Adrenal gland (tissue), 9 donors: ENCODE measurements at regions not wholly inside any gene's neighbourhood (a gene's known extent, or its start where the extent isn't known, plus 50 kb on each side); places are given as distances from the start of the nearest gene placed in this dataset.

Experiments
- DNase-seq, 7 donors: peaks; one replicate each; pipeline ENCODE4 v3.0.0-alpha.2; 2019 to 2020
- H3K27ac ChIP-seq, 5 donors: fragments of 200-600 bp; sonication (generic) in 4 of 5; 1 replicate in 3 of 5; 2 replicates in 2 of 5; pipeline versions ENCODE4 v1.5.1 to v1.8.0; 2016 to 2020; ENCODE audit warnings: mild to moderate bottlenecking in 1 of 5
- H3K27me3 ChIP-seq: fragments of 200-600 bp; 2 replicates; pipeline ENCODE4 v1.8.0; 2021
- H3K36me3 ChIP-seq, 2 donors: fragments of 200-600 bp; replicated peaks in 1 of 2; 1 replicate in 1 of 2; 2 replicates in 1 of 2; pipeline versions ENCODE4 v1.5.1 to v1.8.0; 2018 to 2022
- H3K4me1 ChIP-seq, 2 donors: fragments of 200-600 bp; replicated peaks in 1 of 2; 1 replicate in 1 of 2; 2 replicates in 1 of 2; pipeline versions ENCODE4 v1.5.1 to v1.8.0; 2018 to 2021
- H3K4me3 ChIP-seq, 4 donors: fragments of 200-600 bp; sonication (generic) in 3 of 4; one replicate each; pipeline ENCODE4 v1.5.1; 2016 to 2018
- H3K9me3 ChIP-seq, 3 donors: fragments of 200-600 bp; sonication (generic) in 1 of 3; replicated peaks in 1 of 3; 1 replicate in 2 of 3; 2 replicates in 1 of 3; pipeline versions ENCODE4 v1.5.1 to v1.8.0; 2016 to 2021
- CTCF ChIP-seq, 6 experiments: fragments of 450-650 bp in 4 of 6; fragments of 200-600 bp in 2 of 6; sonication (generic) in 1 of 6; IDR thresholded peaks; 1 replicate in 5 of 6; 2 replicates in 1 of 6; pipeline versions ENCODE4 v1.5.1 to v1.8.0; 2016 to 2021; ENCODE audit warnings: antibody characterized with exemption in 6 of 6, mild to moderate bottlenecking in 2 of 6, moderate library complexity in 1 of 6
- POLR2A ChIP-seq, 2 donors: fragments of 450-650 bp; IDR thresholded peaks; one replicate each; pipeline ENCODE4 v1.6.1; 2017; ENCODE audit warnings: antibody characterized with exemption in 2 of 2, mild to moderate bottlenecking in 2 of 2, moderate library complexity in 1 of 2
- WGBS, 4 donors: extraction: QIAGEN DNeasy Blood & Tissue Kit in 2 of 4; methylation state at CpG; one replicate each; pipeline versions ENCODE4 v1.1.5 to v1.1.7; 2013 to 2017; 5-methylcytosine and 5-hydroxymethylcytosine counted together
- intact Hi-C, 2 donors: fragments of 100-400 bp; cut with DNase I; formaldehyde crosslinking; loops; one replicate each; pipeline versions ENCODE4 v1.14.1 to v1.15.0; 2022 to 2023
- donor health status: healthy with polysubstance abuse.
- donor health status: Bipolar disorder and iron deficiency.
- donor health status: DM: yes; HTN: yes; CAD: no.
- donor health status: DM: no; HTN: no; CAD: no.
- donor health status: DM: no; HTN: no; CAD: no.

DNA sequence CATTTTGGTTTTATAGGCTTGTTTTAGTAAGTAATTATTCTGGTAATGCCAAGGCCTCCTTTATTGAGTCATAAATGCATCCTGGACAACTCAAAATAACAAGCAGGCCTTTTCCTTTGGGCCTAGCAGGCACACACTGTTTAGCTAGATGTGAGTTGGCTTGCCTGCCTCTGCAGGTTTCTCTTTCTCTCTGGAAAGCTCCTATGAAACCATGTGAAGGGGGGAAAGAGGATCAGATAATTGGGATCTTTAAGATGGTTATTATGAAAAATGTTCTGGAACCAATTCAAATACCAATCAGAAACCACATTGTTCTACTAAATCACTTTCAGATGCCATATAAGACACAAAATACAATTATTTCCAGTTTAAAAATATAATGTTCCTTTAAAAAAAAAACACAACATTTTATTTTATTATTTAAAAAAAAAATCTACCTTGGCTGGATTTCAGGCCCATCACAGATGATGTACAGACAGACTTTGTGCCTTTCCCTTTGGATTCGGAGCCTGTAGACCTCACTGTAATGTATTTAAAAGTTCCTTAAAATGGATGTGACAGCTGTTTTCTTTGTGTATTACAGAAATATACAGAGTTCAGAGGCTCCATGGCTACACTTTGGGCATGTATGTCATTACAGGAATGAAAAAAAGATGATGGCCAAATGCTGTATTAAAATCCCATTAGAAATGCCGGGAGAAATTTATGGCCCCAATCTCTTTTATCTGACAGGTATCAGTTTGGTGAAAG, 80.2 kb downstream of the NTMT2 start:
- H3K27ac ChIP-seq = peak overlapping the region in 2 of 5 donors; percentile 40 to 48
- intact Hi-C loops = no loop called here

DNA sequence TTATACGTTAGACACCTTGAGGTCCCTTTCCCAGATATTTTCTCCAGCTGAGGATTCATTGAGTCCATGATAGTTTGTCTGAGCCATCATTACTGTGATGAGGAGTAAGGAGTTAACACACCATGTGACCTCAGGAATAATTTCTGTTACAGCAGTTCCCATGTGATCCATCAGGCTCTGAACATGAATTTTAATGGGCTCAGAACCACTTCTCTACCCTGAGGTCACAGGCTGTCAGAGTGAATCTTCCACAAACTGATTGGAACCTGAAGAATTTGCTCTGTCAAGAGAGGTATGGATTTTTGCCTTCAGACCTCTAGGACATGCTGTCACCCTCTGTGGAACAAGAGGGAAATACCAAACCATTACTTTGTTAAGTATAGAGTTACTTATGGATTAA, 81.0 kb downstream of the NTMT2 start:
- intact Hi-C loops = no loop called here
- WGBS, 4 donors = 71 to 85% (median 80%) methylated on average over 1 of the region's 1 CpG
- Histone ChIP-seq H3K4me1 (peaks cover 0 to 14% of the 10 kb centered on the region in 2 donors), H3K27ac (no peak overlapping the region), H3K27me3 (no peaks in the 10 kb centered on the region), H3K4me3 (no peak overlapping the region), H3K36me3 (no peaks in the 10 kb centered on the region), H3K9me3 (no peaks in the 10 kb centered on the region)
- TF ChIP-seq CTCF (IDR thresholded peaks at IDR 0.05) (no peak), POLR2A (IDR thresholded peaks at IDR 0.05) (no peak)
- DNase-seq = no peak

More for the DNA sequence above, 80.2 kb downstream of the NTMT2 start:
- no peaks in the 10 kb centered on the region for H3K27me3 ChIP-seq
- WGBS, 4 donors = 84 to 91% (median 86%) methylated on average over 2 of the region's 2 CpGs
- peak in 3 of 7 donors; percentile 21 to 30 (median 21) for DNase-seq
- H3K9me3 ChIP-seq = no peaks in the 10 kb centered on the region
- H3K4me3 ChIP-seq = no peak overlapping the region
- no peak for TF ChIP-seq CTCF (IDR thresholded peaks at IDR 0.05)
- TF ChIP-seq POLR2A (IDR thresholded peaks at IDR 0.05) = no peak
- peaks cover 0 to 14% of the 10 kb centered on the region in 2 donors for H3K4me1 ChIP-seq
- no peaks in the 10 kb centered on the region for H3K36me3 ChIP-seq

GRCh38 chr1:170230323-170230722, 84.6 kb downstream of the NTMT2 start:
- no peak for DNase-seq
- intact Hi-C loops = no loop called here
- Histone ChIP-seq H3K27ac (no peak overlapping the region), H3K4me3 (no peak overlapping the region), H3K27me3 (no peaks in the 10 kb centered on the region), H3K36me3 (no peaks in the 10 kb centered on the region), H3K4me1 (peaks cover 0 to 9% of the 10 kb centered on the region in 2 donors), H3K9me3 (no peaks in the 10 kb centered on the region)
- 81 to 95% (median 89%) methylated on average over 1 of the region's 1 CpG for WGBS, 4 donors
- TF ChIP-seq CTCF (IDR thresholded peaks at IDR 0.05) = no peak
- TF ChIP-seq POLR2A (IDR thresholded peaks at IDR 0.05) = no peak

- intact Hi-C loops = no loop called here
- Histone ChIP-seq H3K9me3 (no peaks in the 10 kb centered on the region), H3K27ac (no peak overlapping the region), H3K36me3 (no peaks in the 10 kb centered on the region), H3K4me1 (no peaks in the 10 kb centered on the region), H3K27me3 (no peaks in the 10 kb centered on the region), H3K4me3 (no peak overlapping the region)
- 76 to 88% (median 83%) methylated on average over 1 of the region's 1 CpG for WGBS, 4 donors
- TF ChIP-seq POLR2A (IDR thresholded peaks at IDR 0.05) (no peak), CTCF (IDR thresholded peaks at IDR 0.05) (no peak)
- DNase-seq = no peak
Measured at GRCh38 chr1:170231662-170232061, 85.9 kb downstream of the NTMT2 start.
